ENCODE measurements at regions not wholly inside any gene's neighbourhood (a gene's known extent, or its start where the extent isn't known, plus 50 kb on each side); places are given as distances from the start of the nearest gene placed in this dataset.

GRCh38 chr22:19574247-19574646 lies 50.0 kb upstream of the CLDN5 start:
- no peak overlapping the region for H3K9ac ChIP-seq (ENCODE audit: low read depth, low read length)
- no peaks in the 10 kb centered on the region for H3K36me3 ChIP-seq (ENCODE audit: insufficient read depth, low read length)

DNA sequence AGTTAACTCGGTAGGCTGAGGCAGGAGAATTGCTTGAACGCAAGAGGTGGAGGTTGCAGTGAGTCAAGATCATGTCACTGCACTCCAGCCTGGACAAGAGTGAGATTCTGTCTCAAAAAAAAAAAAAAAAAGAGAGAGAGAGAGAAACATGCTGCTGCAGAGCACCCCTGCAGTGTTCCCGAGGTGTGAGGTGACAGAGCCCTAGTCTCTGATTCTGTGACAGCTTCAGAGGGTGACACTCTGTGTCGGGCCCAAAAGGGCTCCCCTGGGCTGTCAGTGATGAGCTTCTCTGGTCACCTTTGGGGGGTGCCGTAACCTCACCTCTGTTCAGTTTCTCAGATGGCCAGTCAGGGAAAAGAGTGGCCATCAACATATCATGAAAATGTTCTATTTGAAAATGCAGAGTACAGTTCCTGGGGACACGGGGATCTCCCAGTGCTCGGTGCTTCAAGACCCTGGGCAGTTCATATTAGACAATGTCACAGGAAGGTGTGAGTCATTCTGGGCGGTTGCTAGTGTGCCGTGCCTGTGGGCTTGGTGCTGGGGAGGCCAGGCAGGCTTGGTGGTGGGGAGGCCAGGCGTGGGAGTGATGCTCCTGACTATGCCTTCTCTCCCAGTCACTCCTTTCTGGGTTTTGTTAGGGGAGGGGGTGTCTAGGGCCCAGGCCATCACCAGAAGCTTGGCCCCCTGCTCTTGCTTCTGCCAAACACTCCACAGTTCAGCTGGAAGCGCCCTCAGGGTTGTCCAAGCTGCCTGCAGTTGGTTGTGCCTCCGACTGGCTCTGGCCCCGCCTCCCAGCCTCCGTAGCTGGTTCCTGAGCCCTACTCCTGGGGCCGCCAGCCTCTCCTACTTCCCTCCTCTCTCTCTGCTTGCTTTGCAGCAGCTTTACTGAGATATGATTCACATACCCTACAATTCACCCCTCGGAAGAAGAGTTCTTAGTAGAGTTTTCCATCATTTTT lies 52.5 kb upstream of the CLDN5 start:
- Histone ChIP-seq H3K36me3 (ENCODE audit: insufficient read depth, low read length) (no peaks in the 10 kb centered on the region), H3K9me3 (ENCODE audit: control insufficient read depth, insufficient read depth, low read length) (no peaks in the 10 kb centered on the region), H3K9ac (ENCODE audit: low read depth, low read length) (no peak overlapping the region), H3K4me1 (ENCODE audit: insufficient read depth, low read length) (peaks cover 12% of the 10 kb centered on the region; the same call in 1 of the 2 replicates)

More at GRCh38 chr22:19574247-19574646, 50.0 kb upstream of the CLDN5 start:
- Histone ChIP-seq H3K4me1 (ENCODE audit: insufficient read depth, low read length) (peaks cover 12% of the 10 kb centered on the region; the same call in 1 of the 2 replicates), H3K9me3 (ENCODE audit: control insufficient read depth, insufficient read depth, low read length) (no peaks in the 10 kb centered on the region)

DNA sequence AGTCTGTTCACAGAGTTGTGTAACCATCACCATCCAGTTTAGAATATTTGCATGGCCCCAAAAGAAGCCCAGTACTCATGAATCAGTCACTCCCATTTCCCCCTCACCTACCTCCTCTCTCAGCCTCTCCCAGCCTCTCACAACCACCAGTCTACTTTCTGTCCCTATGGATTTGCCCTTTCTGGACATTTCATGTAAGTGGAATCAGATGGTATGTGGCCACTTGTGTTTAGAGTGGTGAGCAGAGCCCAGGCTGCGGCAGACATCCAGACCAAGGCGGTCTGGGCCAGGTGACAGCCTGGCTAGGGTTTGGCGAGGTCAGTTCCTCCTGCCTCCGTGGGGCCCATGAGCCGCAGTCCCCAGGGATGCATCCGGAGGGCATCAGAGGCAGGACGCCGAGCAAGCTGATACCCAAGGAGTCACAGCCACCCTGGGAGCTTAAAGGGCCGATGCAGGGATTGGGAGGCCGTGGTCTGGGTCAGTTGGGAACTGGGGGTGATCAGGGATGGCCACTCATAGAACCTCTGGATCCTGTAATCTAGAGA lies 53.3 kb upstream of the CLDN5 start:
- no peaks in the 10 kb centered on the region for H3K9me3 ChIP-seq (ENCODE audit: control insufficient read depth, insufficient read depth, low read length)
- no peak overlapping the region for H3K9ac ChIP-seq (ENCODE audit: low read depth, low read length)
- no peaks in the 10 kb centered on the region for H3K36me3 ChIP-seq (ENCODE audit: insufficient read depth, low read length)
- peaks cover 12% of the 10 kb centered on the region; the same call in 1 of the 2 replicates for H3K4me1 ChIP-seq (ENCODE audit: insufficient read depth, low read length)

DNA sequence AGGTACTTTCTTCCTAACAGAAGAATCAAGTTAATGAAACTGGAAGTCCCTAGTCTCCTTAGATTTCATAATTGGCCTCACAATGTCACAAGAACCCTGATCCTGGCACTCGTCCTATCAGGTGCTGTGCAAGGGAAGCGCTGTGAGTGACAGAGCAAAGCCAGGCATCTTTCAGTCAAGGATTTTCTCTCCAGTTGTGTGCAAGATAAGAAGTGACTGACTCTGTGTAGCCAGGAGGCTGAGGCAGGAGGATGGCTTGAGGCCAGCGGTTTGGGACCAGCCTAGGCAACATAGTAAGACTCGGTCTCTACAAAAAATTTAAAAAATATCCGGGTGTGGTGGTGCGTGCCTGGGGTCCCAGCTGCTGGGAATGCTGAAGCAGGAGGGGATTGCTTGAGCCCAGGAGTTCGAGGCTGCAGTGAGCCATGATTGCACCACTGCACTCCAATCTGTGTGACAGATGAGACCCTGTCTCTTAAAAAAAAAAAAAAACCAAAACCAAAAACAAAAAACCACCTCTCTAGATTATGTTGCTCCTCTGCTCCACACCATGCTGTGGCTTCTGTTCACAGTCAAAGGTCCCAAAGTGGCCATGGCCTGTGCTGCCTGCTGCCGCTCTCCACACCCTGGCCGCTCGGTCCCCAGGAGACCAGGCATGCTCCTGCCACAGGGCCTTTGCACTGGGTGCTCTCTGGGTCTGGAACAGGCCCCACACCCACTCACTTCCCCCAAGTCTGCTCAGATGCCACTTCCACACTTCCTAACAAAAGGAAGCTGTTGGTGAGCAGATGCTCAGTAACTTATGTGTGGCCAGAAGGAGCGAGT lies 54.2 kb upstream of the CLDN5 start:
- Histone ChIP-seq H3K9ac (ENCODE audit: low read depth, low read length) (no peak overlapping the region), H3K36me3 (ENCODE audit: insufficient read depth, low read length) (no peaks in the 10 kb centered on the region), H3K9me3 (ENCODE audit: control insufficient read depth, insufficient read depth, low read length) (no peaks in the 10 kb centered on the region), H3K4me1 (ENCODE audit: insufficient read depth, low read length) (peaks cover 12% of the 10 kb centered on the region; the same call in 1 of the 2 replicates)

- H3K9me3 ChIP-seq (ENCODE audit: control insufficient read depth, insufficient read depth, low read length): no peaks in the 10 kb centered on the region
- no peaks in the 10 kb centered on the region for H3K36me3 ChIP-seq (ENCODE audit: insufficient read depth, low read length)
- peaks cover 12% of the 10 kb centered on the region; the same call in 1 of the 2 replicates for H3K4me1 ChIP-seq (ENCODE audit: insufficient read depth, low read length)
- no peak overlapping the region for H3K9ac ChIP-seq (ENCODE audit: low read depth, low read length)
Measured at GRCh38 chr22:19579115-19579811, 55.1 kb upstream of the CLDN5 start.

DNA sequence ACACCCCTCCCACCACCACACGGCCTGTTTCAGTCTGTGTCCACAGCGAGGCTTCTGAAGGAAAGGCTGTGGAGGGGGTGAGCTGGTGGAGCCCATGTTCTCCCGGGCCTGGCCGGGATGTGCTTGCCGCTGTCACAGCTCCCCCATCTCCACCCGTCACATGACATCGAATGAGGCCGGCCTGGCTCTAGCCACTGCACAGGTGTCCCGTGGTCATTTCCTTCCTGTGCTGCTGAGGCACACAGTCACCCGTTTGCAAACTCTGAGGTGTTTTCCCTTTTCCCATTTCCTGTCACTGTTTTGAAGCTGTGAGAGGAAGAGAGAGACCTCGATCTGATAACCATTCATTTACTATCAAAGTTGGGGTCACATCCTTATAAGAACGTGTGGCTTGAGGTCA lies 55.7 kb upstream of the CLDN5 start:
- Histone ChIP-seq H3K36me3 (ENCODE audit: insufficient read depth, low read length) (no peaks in the 10 kb centered on the region), H3K9ac (ENCODE audit: low read depth, low read length) (no peak overlapping the region), H3K4me1 (ENCODE audit: insufficient read depth, low read length) (peaks cover 12% of the 10 kb centered on the region; the same call in 1 of the 2 replicates), H3K9me3 (ENCODE audit: control insufficient read depth, insufficient read depth, low read length) (no peaks in the 10 kb centered on the region)

- peaks cover 12% of the 10 kb centered on the region; the same call in 1 of the 2 replicates for H3K4me1 ChIP-seq (ENCODE audit: insufficient read depth, low read length)
- H3K36me3 ChIP-seq (ENCODE audit: insufficient read depth, low read length): no peaks in the 10 kb centered on the region
- no peak overlapping the region for H3K9ac ChIP-seq (ENCODE audit: low read depth, low read length)
- no peaks in the 10 kb centered on the region for H3K9me3 ChIP-seq (ENCODE audit: control insufficient read depth, insufficient read depth, low read length)
Measured at GRCh38 chr22:19580291-19580890, 56.2 kb upstream of the CLDN5 start.

- H3K36me3 ChIP-seq (ENCODE audit: insufficient read depth, low read length): no peaks in the 10 kb centered on the region
- no peak overlapping the region for H3K9ac ChIP-seq (ENCODE audit: low read depth, low read length)
- H3K4me1 ChIP-seq (ENCODE audit: insufficient read depth, low read length): peaks cover 8% of the 10 kb centered on the region; the same call in 1 of the 2 replicates
- no peaks in the 10 kb centered on the region for H3K9me3 ChIP-seq (ENCODE audit: control insufficient read depth, insufficient read depth, low read length)
Measured at GRCh38 chr22:19582033-19582693, 58.0 kb upstream of the CLDN5 start.

- no peaks in the 10 kb centered on the region for H3K4me1 ChIP-seq (ENCODE audit: insufficient read depth, low read length)
- H3K9ac ChIP-seq (ENCODE audit: low read depth, low read length): no peak overlapping the region
- no peaks in the 10 kb centered on the region for H3K9me3 ChIP-seq (ENCODE audit: control insufficient read depth, insufficient read depth, low read length)
- no peaks in the 10 kb centered on the region for H3K36me3 ChIP-seq (ENCODE audit: insufficient read depth, low read length)
Measured at GRCh38 chr22:19586922-19587684, 62.9 kb upstream of the CLDN5 start.

GRCh38 chr22:19590696-19591095 lies 66.5 kb upstream of the CLDN5 start:
- Histone ChIP-seq H3K9me3 (ENCODE audit: control insufficient read depth, insufficient read depth, low read length) (no peaks in the 10 kb centered on the region), H3K36me3 (ENCODE audit: insufficient read depth, low read length) (no peaks in the 10 kb centered on the region), H3K9ac (ENCODE audit: low read depth, low read length) (no peak overlapping the region)

DNA sequence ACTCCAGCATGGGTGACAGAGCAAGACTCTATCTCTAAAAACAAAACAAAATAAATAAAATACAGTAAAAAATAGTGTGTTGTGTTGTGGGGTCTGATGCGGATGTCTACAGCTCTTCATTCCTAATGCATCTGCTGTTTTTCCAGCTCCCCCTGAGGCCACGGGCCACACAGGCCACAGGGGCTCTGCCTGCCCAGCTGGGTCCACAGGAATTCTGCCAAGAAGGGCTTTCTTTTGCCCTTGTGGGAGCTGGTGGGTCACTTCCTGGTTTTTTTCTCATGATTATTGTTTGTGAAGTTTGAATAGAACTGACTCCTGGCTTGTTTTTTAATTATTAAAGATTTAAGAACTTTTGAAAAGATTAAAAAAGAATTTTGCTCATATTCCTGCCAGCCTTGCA lies 67.4 kb upstream of the CLDN5 start:
- peaks cover under 1% of the 10 kb centered on the region; the same call in 1 of the 2 replicates for H3K4me1 ChIP-seq (ENCODE audit: insufficient read depth, low read length)
- no peaks in the 10 kb centered on the region for H3K9me3 ChIP-seq (ENCODE audit: control insufficient read depth, insufficient read depth, low read length)
- H3K36me3 ChIP-seq (ENCODE audit: insufficient read depth, low read length): no peaks in the 10 kb centered on the region
- no peak overlapping the region for H3K9ac ChIP-seq (ENCODE audit: low read depth, low read length)

More at GRCh38 chr22:19590696-19591095, 66.5 kb upstream of the CLDN5 start:
- H3K4me1 ChIP-seq (ENCODE audit: insufficient read depth, low read length): no peaks in the 10 kb centered on the region

- no peaks in the 10 kb centered on the region for H3K36me3 ChIP-seq (ENCODE audit: insufficient read depth, low read length)
- H3K9me3 ChIP-seq (ENCODE audit: control insufficient read depth, insufficient read depth, low read length): no peaks in the 10 kb centered on the region
- H3K4me1 ChIP-seq (ENCODE audit: insufficient read depth, low read length): peaks cover 10% of the 10 kb centered on the region; the same call in 1 of the 2 replicates
- H3K9ac ChIP-seq (ENCODE audit: low read depth, low read length): no peak overlapping the region
Measured at GRCh38 chr22:19592464-19592863, 68.3 kb upstream of the CLDN5 start.
